H9 (cell line): ENCODE measurements at regions not wholly inside any gene's neighbourhood (a gene's known extent, or its start where the extent isn't known, plus 50 kb on each side); places are given as distances from the start of the nearest gene placed in this dataset.

Experiments used
- DNase-seq: peaks from one replicate; pipeline ENCODE4 v3.0.0-alpha.2; 2017
- H2AFZ ChIP-seq: one replicate; pipeline ENCODE4 v1.6.1; 2013; ENCODE audit warnings: mild to moderate bottlenecking, low read length, control low read depth, moderate library complexity
- H2AK5ac ChIP-seq: 2 replicates; pipeline ENCODE4 v1.6.1; 2013; ENCODE audit warnings: low read length, control low read depth, mixed read lengths; ENCODE audit not compliant: insufficient read length
- H2BK120ac ChIP-seq: one replicate; pipeline ENCODE4 v1.6.1; 2013; ENCODE audit warnings: low read depth, mild to moderate bottlenecking, low read length, control low read depth, inconsistent platforms; ENCODE audit not compliant: poor library complexity, severe bottlenecking
- H2BK12ac ChIP-seq: 2 replicates; pipeline ENCODE4 v1.6.1; 2013; ENCODE audit warnings: low read length, control low read depth, mixed read lengths, low read depth; ENCODE audit not compliant: insufficient read length
- H2BK15ac ChIP-seq: 2 replicates; pipeline ENCODE4 v1.6.1; 2013; ENCODE audit warnings: low read depth, low read length, control low read depth
- H2BK20ac ChIP-seq: one replicate; pipeline ENCODE4 v1.6.1; 2013; ENCODE audit warnings: low read depth, mild to moderate bottlenecking, low read length, control low read depth, inconsistent platforms; ENCODE audit not compliant: poor library complexity, severe bottlenecking
- H2BK5ac ChIP-seq: 2 replicates; pipeline ENCODE4 v1.6.1; 2013; ENCODE audit warnings: low read length, control low read depth, mixed read lengths; ENCODE audit not compliant: insufficient read length
- H3K14ac ChIP-seq: 2 replicates; pipeline ENCODE4 v1.6.1; 2013; ENCODE audit warnings: low read length, control low read depth; ENCODE audit not compliant: insufficient read depth
- H3K18ac ChIP-seq: 2 replicates; pipeline ENCODE4 v1.6.1; 2013; ENCODE audit warnings: low read depth, mild to moderate bottlenecking, mixed read lengths, low read length, control low read depth; ENCODE audit not compliant: insufficient read length
- H3K23ac ChIP-seq: 2 replicates; pipeline ENCODE4 v1.6.1; 2013; ENCODE audit warnings: low read length, control low read depth, mixed read lengths, low read depth; ENCODE audit not compliant: insufficient read length
- H3K23me2 ChIP-seq: 2 replicates; pipeline ENCODE4 v1.6.1; 2013; ENCODE audit warnings: low read depth, mild to moderate bottlenecking, mixed read lengths, low read length, control low read depth; ENCODE audit not compliant: insufficient read length, poor library complexity, severe bottlenecking
- H3K27ac ChIP-seq: 2 replicates; pipeline ENCODE4 v1.5.1; 2013; ENCODE audit warnings: low read length, control low read depth, mixed read lengths, low read depth; ENCODE audit not compliant: insufficient read length
- H3K27me3 ChIP-seq: 2 replicates; pipeline ENCODE4 v1.6.1; 2013; ENCODE audit warnings: low read length, control low read depth, inconsistent platforms; ENCODE audit not compliant: insufficient read depth
- H3K4ac ChIP-seq: 2 replicates; pipeline ENCODE4 v1.6.1; 2013; ENCODE audit warnings: low read depth, mild to moderate bottlenecking, control low read depth, inconsistent platforms, low read length, moderate library complexity
- H3K4me1 ChIP-seq: 2 replicates; pipeline ENCODE4 v1.6.1; 2013; ENCODE audit warnings: low read length, control low read depth, inconsistent platforms; ENCODE audit not compliant: insufficient read depth
- H3K4me2 ChIP-seq: 2 replicates; pipeline ENCODE4 v1.6.1; 2013; ENCODE audit warnings: low read length, control low read depth, mixed read lengths; ENCODE audit not compliant: insufficient read length, insufficient read depth
- H3K56ac ChIP-seq: 2 replicates; pipeline ENCODE4 v1.6.1; 2013; ENCODE audit warnings: low read depth, mild to moderate bottlenecking, mixed read lengths, low read length, control low read depth; ENCODE audit not compliant: insufficient read length
- H3K79me1 ChIP-seq: 2 replicates; pipeline ENCODE4 v1.6.1; 2013; ENCODE audit warnings: low read depth, mild to moderate bottlenecking, moderate library complexity, low read length, control low read depth, inconsistent platforms; ENCODE audit not compliant: insufficient read depth, poor library complexity, severe bottlenecking
- H3K79me2 ChIP-seq: 2 replicates; pipeline ENCODE4 v1.6.1; 2013; ENCODE audit warnings: low read length, control low read depth, inconsistent platforms; ENCODE audit not compliant: insufficient read depth
- H3K9ac ChIP-seq: 2 replicates; pipeline ENCODE4 v1.6.1; 2013; ENCODE audit warnings: low read length, control low read depth, mixed read lengths; ENCODE audit not compliant: insufficient read length; ENCODE audit errors: extremely low read depth
- H3K9me3 ChIP-seq: one replicate; pipeline ENCODE4 v1.6.1; 2013; ENCODE audit warnings: low read depth, low read length, inconsistent platforms; ENCODE audit not compliant: control insufficient read depth
- H3T11ph ChIP-seq: one replicate; pipeline ENCODE4 v1.6.1; 2013; ENCODE audit warnings: mild to moderate bottlenecking, low read length, control low read depth, inconsistent platforms
- H4K20me1 ChIP-seq: one replicate; pipeline ENCODE4 v1.6.1; 2013; ENCODE audit not compliant: control insufficient read depth, insufficient read length, insufficient read depth
- H4K5ac ChIP-seq: 2 replicates; pipeline ENCODE4 v1.6.1; 2013; ENCODE audit warnings: low read depth, mild to moderate bottlenecking, mixed read lengths, low read length, control low read depth; ENCODE audit not compliant: insufficient read length
- H4K8ac ChIP-seq: replicated peaks from 2 replicates; pipeline ENCODE4 v1.6.1; 2013; ENCODE audit warnings: low read length, control low read depth, mixed read lengths, low read depth; ENCODE audit not compliant: insufficient read length
- H4K91ac ChIP-seq: 2 replicates; pipeline ENCODE4 v1.6.1; 2013; ENCODE audit warnings: low read depth, mild to moderate bottlenecking, moderate library complexity, mixed read lengths, low read length, control low read depth; ENCODE audit not compliant: insufficient read length
- H3K27ac Mint-ChIP-seq, 3 experiments: 2 replicates in 2 of 3; 3 replicates in 1 of 3; pipeline ENCODE4 v1.8.0; 2020 to 2021; ENCODE audit warnings: mixed read lengths in 3 of 3, mild to moderate bottlenecking in 1 of 3, moderate library complexity in 1 of 3
- H3K27me3 Mint-ChIP-seq: 2 replicates; pipeline ENCODE4 v1.8.0; 2021; ENCODE audit warnings: low read depth, mild to moderate bottlenecking, moderate library complexity, mixed read lengths
- H3K36me3 Mint-ChIP-seq, 3 experiments: 2 replicates in 2 of 3; 3 replicates in 1 of 3; pipeline ENCODE4 v1.8.0; 2020 to 2021; ENCODE audit warnings: low read depth in 3 of 3, mixed read lengths in 3 of 3; ENCODE audit not compliant: insufficient read depth in 1 of 3
- H3K4me1 Mint-ChIP-seq, 2 experiments: 2 replicates each; pipeline ENCODE4 v1.8.0; 2020; ENCODE audit warnings: mixed read lengths in 2 of 2
- H3K4me3 Mint-ChIP-seq, 2 experiments: 2 replicates in 1 of 2; 3 replicates in 1 of 2; pipeline ENCODE4 v1.8.0; 2020 to 2021; ENCODE audit warnings: mild to moderate bottlenecking in 2 of 2, mixed read lengths in 2 of 2, moderate library complexity in 1 of 2
- H3K9me3 Mint-ChIP-seq, 2 experiments: 2 replicates in 1 of 2; 3 replicates in 1 of 2; pipeline ENCODE4 v1.8.0; 2020; ENCODE audit warnings: mild to moderate bottlenecking in 2 of 2, mixed read lengths in 2 of 2, moderate library complexity in 1 of 2
- CTCF ChIP-seq: fragments of 200-600 bp; sonication (generic); conservative IDR thresholded peaks from 3 replicates; pipeline ENCODE4 v1.8.0; 2021; ENCODE audit warnings: antibody characterized with exemption, mild to moderate bottlenecking
- whole genome bisulfite sequencing: extraction: QIAGEN DNeasy Blood & Tissue Kit; methylation state at CpG from one replicate; pipeline ENCODE4 v1.1.7; 2013; ENCODE audit warnings: missing lambda C conversion rate, low lambda C conversion rate, mixed read lengths; ENCODE audit not compliant: insufficient read length; ENCODE audit errors: extremely low coverage; 5-methylcytosine and 5-hydroxymethylcytosine counted together

DNA sequence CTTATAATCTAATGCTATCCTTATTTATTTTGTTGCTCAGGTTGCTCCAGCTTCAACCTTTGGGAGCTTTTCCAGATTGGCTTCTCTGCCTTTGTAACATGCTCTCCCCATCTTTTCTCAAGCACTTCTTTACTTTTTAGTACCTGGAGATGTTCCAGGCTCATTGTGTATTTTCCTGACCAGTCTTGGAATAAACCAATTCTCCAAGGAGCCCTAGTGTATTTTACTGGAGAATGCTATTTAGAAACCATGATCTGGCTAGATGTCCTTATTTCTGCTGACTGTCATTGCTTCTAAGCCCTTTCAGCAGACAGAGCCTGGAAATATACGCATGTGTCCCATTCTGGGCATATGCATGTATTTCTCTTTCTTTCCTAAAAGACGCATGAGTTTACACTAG, 95.7 kb downstream of the EMX2 start:
- Histone ChIP-seq H3K14ac (no peak overlapping the region), H2AK5ac (no peak overlapping the region), H2BK15ac (no peak overlapping the region), H3K56ac (no peak overlapping the region), H2BK20ac (no peak overlapping the region), H4K20me1 (no peaks in the 10 kb centered on the region), H3K4ac (no peak overlapping the region), H2BK12ac (no peak overlapping the region), H3K4me2 (no peak overlapping the region), H3K23ac (no peak overlapping the region), H3K9me3 (no peaks in the 10 kb centered on the region), H2BK5ac (no peak overlapping the region), H3K27me3 (no peaks in the 10 kb centered on the region), H3T11ph (no peak overlapping the region), H4K91ac (no peak overlapping the region), H2BK120ac (no peak overlapping the region), H3K4me1 (no peaks in the 10 kb centered on the region), H4K8ac (no peak overlapping the region), H3K23me2 (no peaks in the 10 kb centered on the region), H2AFZ (no peak overlapping the region), H3K9ac (no peak overlapping the region), H3K79me1 (no peaks in the 10 kb centered on the region), H3K18ac (no peak overlapping the region), H3K27ac (no peak overlapping the region), H4K5ac (no peak overlapping the region), H3K79me2 (no peaks in the 10 kb centered on the region)
- 0 out of 4 replicates have a peak, but pooled peaks cover 0 to 2% of the 10 kb centered on the region in 2 experiments for H3K4me1 Mint-ChIP-seq
- H3K4me3 Mint-ChIP-seq, result no peak overlapping the region
- no peak for TF ChIP-seq CTCF
- no peaks in the 10 kb centered on the region for H3K9me3 Mint-ChIP-seq
- peaks cover 11% of the 10 kb centered on the region for H3K27me3 Mint-ChIP-seq
- WGBS, result no CpG with 5 or more reads among the region's 2 CpGs
- no peak for DNase-seq
- no peak overlapping the region for H3K27ac Mint-ChIP-seq
- no peaks in the 10 kb centered on the region for H3K36me3 Mint-ChIP-seq
